Liver (tissue), 3 donors: ENCODE measurements at regions not wholly inside any gene's neighbourhood (a gene's known extent, or its start where the extent isn't known, plus 50 kb on each side); places are given as distances from the start of the nearest gene placed in this dataset.

Experiments
- EGR1 ChIP-seq, 2 donors: IDR thresholded peaks; 2 replicates each; pipeline ENCODE4 v1.6.1; 2016 to 2018; ENCODE audit warnings: antibody characterized with exemption in 2 of 2, low read depth in 2 of 2
- FOXA1 ChIP-seq: IDR thresholded peaks from 2 replicates; pipeline ENCODE4 v1.6.1; 2016; ENCODE audit warnings: antibody characterized with exemption
- JUND ChIP-seq, 2 donors: IDR thresholded peaks; 2 replicates each; pipeline ENCODE4 v1.6.1; 2016; ENCODE audit warnings: antibody characterized with exemption in 2 of 2
- RAD21 ChIP-seq, 2 donors: IDR thresholded peaks; 2 replicates each; pipeline ENCODE4 v1.6.1; 2016; ENCODE audit warnings: antibody characterized with exemption in 2 of 2, mild to moderate bottlenecking in 2 of 2
- TAF1 ChIP-seq: conservative IDR thresholded peaks from 2 replicates; pipeline ENCODE4 v1.6.1; 2016; ENCODE audit warnings: antibody characterized with exemption, mild to moderate bottlenecking
- YY1 ChIP-seq: IDR thresholded peaks from 2 replicates; pipeline ENCODE4 v1.6.1; 2016; ENCODE audit warnings: antibody characterized with exemption, mild to moderate bottlenecking
- TF ChIP-seq, protein P1 (sequence below): fragments of 150-350 bp; IDR thresholded peaks from 2 replicates; pipeline ENCODE4 v1.5.1; 2017; ENCODE audit warnings: improper control_type of control experiment, low read depth, low read length; ENCODE audit not compliant: missing input control
- TF ChIP-seq, protein P2 (sequence below): IDR thresholded peaks from 2 replicates; pipeline ENCODE4 v1.6.1; 2016; ENCODE audit warnings: antibody characterized with exemption
- TF ChIP-seq, protein P3 (sequence below): IDR thresholded peaks from 2 replicates; pipeline ENCODE4 v1.6.1; 2016; ENCODE audit warnings: antibody characterized with exemption, mild to moderate bottlenecking
- TF ChIP-seq, protein P4 (sequence below): IDR thresholded peaks from 2 replicates; pipeline ENCODE4 v1.6.1; 2016; ENCODE audit warnings: antibody characterized with exemption
- TF ChIP-seq, protein P5 (sequence below): IDR thresholded peaks from 2 replicates; pipeline ENCODE4 v1.6.1; 2016; ENCODE audit warnings: antibody characterized with exemption
- donor health status: healthy.
- donor health status: healthy.

DNA sequence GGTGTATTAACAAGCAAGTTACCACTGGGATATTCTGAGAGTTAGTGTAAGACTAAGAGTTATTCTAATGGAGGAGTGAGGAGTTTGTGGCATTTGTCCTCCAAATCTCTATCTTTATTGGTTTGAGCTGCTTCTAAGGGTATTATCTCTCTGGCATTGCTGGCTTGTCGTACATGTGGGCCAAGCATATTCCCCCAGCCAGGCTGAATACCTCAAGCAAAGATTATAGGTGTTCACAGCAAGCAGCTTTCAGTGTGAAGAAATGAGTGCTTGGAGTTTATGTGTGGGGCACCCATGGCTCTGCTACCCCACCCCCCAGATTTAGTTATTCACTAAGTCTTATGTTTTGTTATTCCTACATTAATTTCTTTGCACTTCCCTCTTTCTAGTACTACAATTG is 193.6 kb upstream of the FANCL start:
- TF ChIP-seq RAD21 (IDR thresholded peaks at IDR 0.05), result no peak
- TF ChIP-seq, protein P1, sequence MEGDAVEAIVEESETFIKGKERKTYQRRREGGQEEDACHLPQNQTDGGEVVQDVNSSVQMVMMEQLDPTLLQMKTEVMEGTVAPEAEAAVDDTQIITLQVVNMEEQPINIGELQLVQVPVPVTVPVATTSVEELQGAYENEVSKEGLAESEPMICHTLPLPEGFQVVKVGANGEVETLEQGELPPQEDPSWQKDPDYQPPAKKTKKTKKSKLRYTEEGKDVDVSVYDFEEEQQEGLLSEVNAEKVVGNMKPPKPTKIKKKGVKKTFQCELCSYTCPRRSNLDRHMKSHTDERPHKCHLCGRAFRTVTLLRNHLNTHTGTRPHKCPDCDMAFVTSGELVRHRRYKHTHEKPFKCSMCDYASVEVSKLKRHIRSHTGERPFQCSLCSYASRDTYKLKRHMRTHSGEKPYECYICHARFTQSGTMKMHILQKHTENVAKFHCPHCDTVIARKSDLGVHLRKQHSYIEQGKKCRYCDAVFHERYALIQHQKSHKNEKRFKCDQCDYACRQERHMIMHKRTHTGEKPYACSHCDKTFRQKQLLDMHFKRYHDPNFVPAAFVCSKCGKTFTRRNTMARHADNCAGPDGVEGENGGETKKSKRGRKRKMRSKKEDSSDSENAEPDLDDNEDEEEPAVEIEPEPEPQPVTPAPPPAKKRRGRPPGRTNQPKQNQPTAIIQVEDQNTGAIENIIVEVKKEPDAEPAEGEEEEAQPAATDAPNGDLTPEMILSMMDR, result no peak
- TF ChIP-seq, protein P2, sequence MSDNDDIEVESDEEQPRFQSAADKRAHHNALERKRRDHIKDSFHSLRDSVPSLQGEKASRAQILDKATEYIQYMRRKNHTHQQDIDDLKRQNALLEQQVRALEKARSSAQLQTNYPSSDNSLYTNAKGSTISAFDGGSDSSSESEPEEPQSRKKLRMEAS, result no peak
- TF ChIP-seq, protein P3, sequence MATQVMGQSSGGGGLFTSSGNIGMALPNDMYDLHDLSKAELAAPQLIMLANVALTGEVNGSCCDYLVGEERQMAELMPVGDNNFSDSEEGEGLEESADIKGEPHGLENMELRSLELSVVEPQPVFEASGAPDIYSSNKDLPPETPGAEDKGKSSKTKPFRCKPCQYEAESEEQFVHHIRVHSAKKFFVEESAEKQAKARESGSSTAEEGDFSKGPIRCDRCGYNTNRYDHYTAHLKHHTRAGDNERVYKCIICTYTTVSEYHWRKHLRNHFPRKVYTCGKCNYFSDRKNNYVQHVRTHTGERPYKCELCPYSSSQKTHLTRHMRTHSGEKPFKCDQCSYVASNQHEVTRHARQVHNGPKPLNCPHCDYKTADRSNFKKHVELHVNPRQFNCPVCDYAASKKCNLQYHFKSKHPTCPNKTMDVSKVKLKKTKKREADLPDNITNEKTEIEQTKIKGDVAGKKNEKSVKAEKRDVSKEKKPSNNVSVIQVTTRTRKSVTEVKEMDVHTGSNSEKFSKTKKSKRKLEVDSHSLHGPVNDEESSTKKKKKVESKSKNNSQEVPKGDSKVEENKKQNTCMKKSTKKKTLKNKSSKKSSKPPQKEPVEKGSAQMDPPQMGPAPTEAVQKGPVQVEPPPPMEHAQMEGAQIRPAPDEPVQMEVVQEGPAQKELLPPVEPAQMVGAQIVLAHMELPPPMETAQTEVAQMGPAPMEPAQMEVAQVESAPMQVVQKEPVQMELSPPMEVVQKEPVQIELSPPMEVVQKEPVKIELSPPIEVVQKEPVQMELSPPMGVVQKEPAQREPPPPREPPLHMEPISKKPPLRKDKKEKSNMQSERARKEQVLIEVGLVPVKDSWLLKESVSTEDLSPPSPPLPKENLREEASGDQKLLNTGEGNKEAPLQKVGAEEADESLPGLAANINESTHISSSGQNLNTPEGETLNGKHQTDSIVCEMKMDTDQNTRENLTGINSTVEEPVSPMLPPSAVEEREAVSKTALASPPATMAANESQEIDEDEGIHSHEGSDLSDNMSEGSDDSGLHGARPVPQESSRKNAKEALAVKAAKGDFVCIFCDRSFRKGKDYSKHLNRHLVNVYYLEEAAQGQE, result no peak
- no peak for TF ChIP-seq JUND (IDR thresholded peaks at IDR 0.05)
- no peak for TF ChIP-seq EGR1 (IDR thresholded peaks at IDR 0.05; ENCODE audit: low read depth in 2 of 2)
- TF ChIP-seq, protein P4, sequence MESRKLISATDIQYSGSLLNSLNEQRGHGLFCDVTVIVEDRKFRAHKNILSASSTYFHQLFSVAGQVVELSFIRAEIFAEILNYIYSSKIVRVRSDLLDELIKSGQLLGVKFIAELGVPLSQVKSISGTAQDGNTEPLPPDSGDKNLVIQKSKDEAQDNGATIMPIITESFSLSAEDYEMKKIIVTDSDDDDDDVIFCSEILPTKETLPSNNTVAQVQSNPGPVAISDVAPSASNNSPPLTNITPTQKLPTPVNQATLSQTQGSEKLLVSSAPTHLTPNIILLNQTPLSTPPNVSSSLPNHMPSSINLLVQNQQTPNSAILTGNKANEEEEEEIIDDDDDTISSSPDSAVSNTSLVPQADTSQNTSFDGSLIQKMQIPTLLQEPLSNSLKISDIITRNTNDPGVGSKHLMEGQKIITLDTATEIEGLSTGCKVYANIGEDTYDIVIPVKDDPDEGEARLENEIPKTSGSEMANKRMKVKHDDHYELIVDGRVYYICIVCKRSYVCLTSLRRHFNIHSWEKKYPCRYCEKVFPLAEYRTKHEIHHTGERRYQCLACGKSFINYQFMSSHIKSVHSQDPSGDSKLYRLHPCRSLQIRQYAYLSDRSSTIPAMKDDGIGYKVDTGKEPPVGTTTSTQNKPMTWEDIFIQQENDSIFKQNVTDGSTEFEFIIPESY, result no peak
- no peak for TF ChIP-seq TAF1
- TF ChIP-seq, protein P5, sequence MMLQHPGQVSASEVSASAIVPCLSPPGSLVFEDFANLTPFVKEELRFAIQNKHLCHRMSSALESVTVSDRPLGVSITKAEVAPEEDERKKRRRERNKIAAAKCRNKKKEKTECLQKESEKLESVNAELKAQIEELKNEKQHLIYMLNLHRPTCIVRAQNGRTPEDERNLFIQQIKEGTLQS, result no peak
- no peak for TF ChIP-seq YY1
- TF ChIP-seq FOXA1, result no peak
